Tongue (tissue), 1 donor: ENCODE measurements at regions not wholly inside any gene's neighbourhood (a gene's known extent, or its start where the extent isn't known, plus 50 kb on each side); places are given as distances from the start of the nearest gene placed in this dataset.

ENCODE experiments used
- DNase-seq: peaks from one replicate; pipeline ENCODE4 v3.0.0-alpha.2; 2015

GRCh38 chr12:60345442-60345841 lies 749.6 kb downstream of the SLC16A7 start:
- peak; percentile 12 for DNase-seq

GRCh38 chr12:60349232-60349978 lies 753.6 kb downstream of the SLC16A7 start:
- DNase-seq, result no peak

- no peak for DNase-seq
These were observed 791.5 kb downstream of the SLC16A7 start for GRCh38 chr12:60387356-60387755.

DNA sequence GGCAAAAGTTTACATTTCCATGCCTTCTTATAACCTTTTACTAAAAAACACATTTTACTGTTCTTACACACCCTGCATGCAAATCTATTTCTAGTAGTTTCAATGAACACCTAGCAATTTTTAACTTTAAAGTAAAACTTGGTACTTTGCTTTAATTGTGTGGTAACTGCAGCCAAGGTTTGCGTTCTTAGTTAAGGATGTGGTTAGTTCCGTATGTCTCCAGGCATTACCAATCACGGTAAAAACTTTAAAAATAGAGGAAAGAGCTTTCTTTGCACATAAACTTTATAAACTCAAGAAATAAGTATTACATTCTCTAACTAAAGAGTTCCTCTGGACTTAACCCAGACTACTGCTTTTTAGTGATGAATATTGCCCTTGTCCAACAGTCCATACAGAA lies 795.2 kb downstream of the SLC16A7 start:
- DNase-seq, result no peak

DNA sequence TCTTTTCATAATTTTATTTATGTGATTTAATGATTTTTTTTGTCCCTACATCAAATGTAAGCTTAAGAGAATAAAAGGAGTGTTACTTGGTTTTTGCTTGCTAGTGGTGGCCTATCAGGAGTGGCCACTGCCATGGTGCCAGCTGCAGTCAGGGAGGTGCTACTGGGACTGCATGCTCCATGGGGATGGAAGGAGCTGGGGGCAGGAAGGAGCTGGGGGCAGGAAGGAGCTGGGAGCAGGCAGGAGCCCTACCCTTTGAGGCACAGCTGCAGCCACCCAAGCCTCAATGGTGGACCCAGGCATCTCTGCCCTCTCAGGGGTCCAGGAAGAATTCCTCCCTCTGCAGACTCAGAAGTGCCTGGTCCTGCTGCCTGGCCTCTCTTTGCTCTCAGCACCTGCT lies 796.0 kb downstream of the SLC16A7 start:
- DNase-seq, result no peak

- no peak for DNase-seq
These were observed 797.3 kb downstream of the SLC16A7 start for GRCh38 chr12:60393093-60393492.

DNA sequence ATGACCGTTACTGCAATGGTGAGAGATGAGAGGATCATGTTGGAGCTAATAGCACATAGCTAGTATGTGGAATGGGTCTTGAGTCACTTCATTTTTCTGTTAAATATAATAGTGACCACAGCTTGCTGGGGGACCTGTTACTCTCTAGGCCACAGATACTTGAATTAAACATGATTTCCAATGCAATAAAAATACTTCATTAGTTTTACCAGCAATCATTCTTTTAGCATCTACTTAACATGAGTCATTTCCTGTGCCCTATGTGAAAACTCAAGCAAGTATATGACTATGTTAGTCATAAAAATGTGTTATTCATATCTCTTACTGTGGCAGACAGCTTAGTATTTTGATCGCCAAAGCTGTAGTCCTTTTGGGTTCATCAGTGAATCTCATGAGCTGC lies 798.8 kb downstream of the SLC16A7 start:
- DNase-seq, result no peak

- DNase-seq, result no peak
These were observed 802.7 kb downstream of the SLC16A7 start for GRCh38 chr12:60398547-60398946.

DNA sequence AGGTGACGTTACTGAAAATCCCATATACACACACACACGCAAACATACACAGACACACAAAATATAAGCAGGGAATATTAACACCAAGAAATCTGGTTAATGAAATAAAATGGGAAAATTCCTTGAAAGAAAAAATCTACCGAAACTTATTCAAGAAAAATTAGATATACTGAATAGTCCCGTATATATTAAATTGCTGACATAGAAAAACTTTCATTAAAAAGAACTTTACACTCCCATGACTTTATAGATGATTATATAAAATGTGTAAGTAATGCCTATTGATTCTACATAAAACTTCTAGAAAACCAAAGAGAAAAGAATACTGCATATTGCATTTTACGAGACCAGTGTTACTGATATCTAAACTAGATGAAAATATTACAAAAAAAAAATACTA lies 803.2 kb downstream of the SLC16A7 start:
- no peak for DNase-seq

GRCh38 chr12:60402996-60403395 lies 807.2 kb downstream of the SLC16A7 start:
- DNase-seq, result no peak

DNA sequence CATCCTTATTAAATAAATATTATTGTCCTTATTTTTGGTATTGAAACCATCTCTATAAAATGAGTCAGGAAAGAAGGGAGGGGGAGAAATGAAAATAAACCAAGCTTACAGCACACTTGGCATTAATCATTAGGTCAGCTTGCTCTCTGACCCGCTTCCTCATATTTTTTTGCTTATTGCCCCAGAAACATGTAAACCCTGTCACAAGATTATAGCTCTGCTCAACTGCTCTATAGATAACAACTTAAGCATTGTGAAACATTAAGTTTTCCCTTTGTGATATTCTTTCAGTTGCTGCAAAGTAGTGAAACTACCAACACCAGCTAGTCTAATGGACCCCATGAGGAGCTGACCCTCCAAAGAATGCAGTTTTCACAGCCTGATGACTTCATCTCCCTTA lies 819.5 kb downstream of the SLC16A7 start:
- no peak for DNase-seq

DNA sequence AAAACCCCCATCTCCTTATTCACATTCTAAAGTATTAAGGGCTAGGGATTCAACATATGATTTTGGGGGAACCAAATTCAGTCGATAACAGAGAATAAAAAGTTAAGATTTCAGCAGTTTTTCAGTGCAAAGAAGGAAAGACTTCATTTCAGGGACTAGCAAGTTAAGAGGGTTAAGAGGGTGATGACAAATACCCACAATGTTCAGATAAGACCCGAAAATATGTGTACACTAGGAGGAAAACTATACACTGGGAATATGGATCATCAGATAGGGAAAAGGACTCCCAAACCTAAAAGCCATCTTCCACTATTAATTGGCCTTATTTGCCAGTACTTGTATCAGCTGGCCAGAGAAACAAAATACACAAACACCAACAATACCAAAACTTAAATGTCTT lies 824.2 kb downstream of the SLC16A7 start:
- DNase-seq, result no peak

DNA sequence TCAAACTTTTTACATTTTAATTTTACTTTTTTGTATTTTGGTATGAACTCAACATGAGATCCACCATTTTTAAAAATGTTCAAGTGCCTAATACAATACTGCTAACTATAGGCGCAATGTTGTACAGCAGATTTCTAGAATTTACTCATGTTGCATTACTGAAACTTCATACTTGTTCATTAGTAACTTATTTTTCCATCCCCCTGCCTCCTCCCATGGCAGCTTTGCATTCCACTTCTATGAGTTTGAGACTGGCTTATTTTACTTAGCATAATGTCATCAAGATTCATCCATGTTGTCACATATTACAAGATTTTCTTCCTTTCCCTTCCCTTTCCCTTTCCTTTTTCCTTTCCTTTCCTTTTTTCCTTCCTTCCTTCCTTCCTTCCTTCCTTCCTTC lies 825.9 kb downstream of the SLC16A7 start:
- DNase-seq, result no peak

DNA sequence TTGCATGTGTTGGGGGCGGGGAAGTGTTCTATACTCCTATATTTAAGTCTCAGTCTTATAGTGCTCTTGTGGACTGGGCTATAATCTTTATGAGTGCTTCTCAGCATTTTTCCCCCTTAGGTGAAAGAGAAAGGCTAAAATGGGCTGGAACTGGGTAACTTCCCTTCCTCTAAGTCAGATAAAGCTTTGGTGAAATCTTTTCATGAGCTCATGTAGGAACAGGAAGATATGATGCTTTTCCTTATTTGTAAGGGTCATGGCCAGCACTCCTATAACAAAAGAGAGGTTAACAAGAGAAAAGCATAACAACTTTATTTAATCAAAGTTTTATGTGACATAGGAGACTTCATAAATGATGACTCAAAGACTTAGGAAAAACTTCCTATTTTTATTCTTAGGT lies 841.5 kb downstream of the SLC16A7 start:
- DNase-seq, result no peak

DNA sequence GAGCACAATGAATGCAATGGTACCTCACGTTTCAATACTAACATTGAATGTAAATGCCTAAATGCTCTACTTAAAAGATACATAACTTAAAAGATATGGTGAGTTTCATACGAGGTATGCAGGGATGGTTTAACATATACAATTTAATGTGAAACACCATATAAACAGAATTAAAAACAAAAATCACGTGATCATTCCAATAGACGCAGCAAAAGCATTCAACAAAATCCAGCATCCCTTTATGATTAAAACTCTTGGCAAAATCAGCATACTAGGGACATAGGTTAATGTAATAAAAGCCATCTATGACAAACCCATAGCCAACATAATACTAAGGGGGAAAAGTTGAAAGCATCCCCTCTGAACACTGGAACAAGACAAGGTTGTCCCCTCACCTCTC lies 845.7 kb downstream of the SLC16A7 start:
- no peak for DNase-seq

DNA sequence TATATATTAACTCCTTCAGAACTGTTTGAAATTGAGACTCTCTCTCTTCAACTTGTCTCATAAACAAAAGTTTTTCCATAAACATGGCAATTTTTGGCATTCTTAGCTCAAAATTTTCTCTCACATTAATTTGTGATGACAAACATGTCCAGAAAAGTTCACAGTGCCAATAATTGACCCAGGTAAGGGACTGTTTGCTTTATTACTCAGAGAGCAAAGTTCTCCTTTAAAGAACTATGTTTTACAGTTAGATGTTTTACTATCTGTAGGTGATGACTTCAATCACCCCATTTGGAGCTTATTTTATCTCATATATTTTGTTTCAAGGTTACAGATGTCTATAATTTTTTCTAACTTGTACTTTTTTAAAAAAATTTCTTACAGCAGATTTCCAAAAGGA lies 855.6 kb downstream of the SLC16A7 start:
- DNase-seq, result no peak

GRCh38 chr12:60465060-60465459 lies 869.2 kb downstream of the SLC16A7 start:
- no peak for DNase-seq

- DNase-seq, result no peak
These were observed 872.7 kb downstream of the SLC16A7 start for GRCh38 chr12:60468546-60468945.

DNA sequence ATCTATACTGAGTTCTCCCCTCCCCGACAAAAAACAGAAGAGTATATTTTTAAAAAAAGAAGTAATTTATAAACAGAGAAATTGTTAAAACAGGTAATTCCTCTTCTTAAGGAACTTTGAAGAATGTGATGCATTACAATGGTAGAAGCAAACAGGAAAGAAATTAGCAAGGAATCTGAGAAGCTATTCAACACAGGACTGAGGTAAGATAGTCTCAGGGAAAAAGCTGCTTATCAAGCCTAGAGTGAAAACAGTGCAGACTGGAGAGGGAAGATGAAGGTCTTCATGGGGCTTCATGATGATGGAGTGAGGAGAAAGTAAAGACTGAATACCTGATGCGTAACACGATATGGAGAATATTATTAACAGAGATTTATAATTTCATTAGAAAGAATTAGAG lies 880.0 kb downstream of the SLC16A7 start:
- DNase-seq, result no peak

DNA sequence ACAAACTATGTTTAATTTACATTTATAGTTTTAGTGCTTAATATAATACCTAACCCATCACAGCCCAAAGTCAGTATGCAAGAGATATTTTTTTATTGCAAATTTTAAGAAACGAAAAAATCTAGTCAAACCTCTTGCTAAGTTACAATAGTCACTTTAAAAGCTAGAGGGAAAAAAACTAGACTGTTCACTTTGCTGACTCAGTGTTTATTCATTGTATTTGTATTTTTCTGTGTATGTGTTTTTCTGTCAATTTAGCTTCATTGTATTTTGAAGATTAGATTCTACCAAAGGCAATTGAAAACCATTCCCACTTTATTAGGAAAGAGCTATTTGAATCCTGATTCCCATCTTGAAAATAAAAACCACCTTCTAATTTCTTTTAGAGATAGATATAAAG lies 891.5 kb downstream of the SLC16A7 start:
- DNase-seq, result no peak

DNA sequence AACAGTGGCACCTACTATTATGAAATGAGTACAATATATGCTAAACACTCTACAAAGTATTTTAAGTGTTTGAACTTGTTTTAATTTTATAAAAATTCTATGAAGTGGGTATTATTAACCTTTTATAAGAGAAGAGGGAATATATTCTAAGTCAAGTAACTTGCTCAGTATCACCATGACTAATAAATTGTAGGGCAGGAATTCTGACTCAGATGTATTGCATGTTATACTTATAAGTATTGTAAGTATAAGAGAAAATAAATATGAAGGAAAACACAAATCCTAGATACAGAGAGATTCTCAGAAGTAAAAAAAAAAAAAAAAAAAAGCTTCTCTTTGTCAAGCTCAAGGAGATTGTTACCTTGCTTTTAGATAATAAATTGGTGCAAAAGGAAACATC lies 893.2 kb downstream of the SLC16A7 start:
- DNase-seq, result no peak

GRCh38 chr12:60494244-60494643 lies 898.4 kb downstream of the SLC16A7 start:
- DNase-seq, result peak; percentile 41

GRCh38 chr12:60498656-60499055 lies 902.8 kb downstream of the SLC16A7 start:
- no peak for DNase-seq

DNA sequence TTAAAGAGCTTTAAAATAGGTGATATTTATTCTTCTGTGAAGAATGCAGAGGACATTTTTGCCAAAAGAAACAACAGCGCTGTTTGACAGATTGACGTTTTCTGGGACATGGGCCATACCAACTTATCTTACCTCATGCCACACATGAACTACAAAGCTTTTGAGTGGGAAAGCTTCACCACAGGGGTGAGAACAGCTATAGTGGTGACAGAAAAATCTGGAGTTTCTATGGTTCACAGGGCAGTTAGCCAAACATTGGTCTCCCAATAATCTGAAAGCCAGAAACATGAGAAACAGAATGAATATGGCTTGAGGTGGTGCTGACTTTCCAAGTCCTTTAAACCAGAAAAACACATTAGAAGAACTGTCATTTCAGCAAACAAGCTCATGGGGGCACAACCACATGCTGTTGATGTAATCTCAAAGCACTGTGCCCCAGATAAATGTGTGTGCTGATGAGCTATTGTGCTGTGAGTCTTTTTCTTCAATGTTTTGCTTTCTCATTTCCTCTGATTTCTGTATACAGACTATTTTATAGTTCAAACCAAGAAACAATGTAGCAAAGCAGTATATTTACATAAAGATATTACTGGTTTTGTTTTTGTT lies 905.4 kb downstream of the SLC16A7 start:
- DNase-seq, result peak; percentile 2
